OCI-LY1 (cell line): ENCODE measurements at regions not wholly inside any gene's neighbourhood (a gene's known extent, or its start where the extent isn't known, plus 50 kb on each side); places are given as distances from the start of the nearest gene placed in this dataset.

Source experiments
- EZH2 ChIP-seq: fragments of 200-600 bp; sonication (generic), shearing (Covaris generic); IDR thresholded peaks from 2 replicates; pipeline ENCODE4 v1.8.0; 2017; ENCODE audit warnings: borderline replicate concordance, mixed run types, mild to moderate bottlenecking, antibody characterized with exemption, low read length, moderate library complexity, mixed read lengths
- TF ChIP-seq, protein P1 (sequence below): fragments of 200-600 bp; sonication (generic), shearing (Covaris generic); IDR thresholded peaks from 2 replicates; pipeline ENCODE4 v1.5.1; 2017; ENCODE audit warnings: mild to moderate bottlenecking, antibody characterized with exemption, low read length, moderate library complexity, mixed read lengths

DNA sequence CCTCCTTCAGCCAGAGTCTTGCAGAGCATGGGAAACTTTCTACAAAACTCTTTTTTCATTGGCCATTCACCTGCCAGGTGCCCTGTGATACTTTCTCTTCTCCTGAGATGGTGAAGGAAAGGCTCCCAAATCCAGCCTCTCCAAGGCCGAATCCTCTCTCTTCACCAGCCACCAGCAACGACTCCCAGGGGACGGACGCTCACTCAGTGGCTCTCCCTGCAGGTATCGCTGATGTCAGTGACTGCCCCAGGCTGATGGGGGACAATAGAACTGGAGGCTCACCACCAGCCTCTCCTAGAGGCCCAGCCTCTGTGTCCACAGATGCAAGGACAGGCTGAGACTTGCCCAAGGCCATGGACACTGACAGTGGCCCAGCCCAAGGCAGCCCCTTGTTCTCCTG, 204.1 kb downstream of the BCL11B start:
- TF ChIP-seq, protein P1, sequence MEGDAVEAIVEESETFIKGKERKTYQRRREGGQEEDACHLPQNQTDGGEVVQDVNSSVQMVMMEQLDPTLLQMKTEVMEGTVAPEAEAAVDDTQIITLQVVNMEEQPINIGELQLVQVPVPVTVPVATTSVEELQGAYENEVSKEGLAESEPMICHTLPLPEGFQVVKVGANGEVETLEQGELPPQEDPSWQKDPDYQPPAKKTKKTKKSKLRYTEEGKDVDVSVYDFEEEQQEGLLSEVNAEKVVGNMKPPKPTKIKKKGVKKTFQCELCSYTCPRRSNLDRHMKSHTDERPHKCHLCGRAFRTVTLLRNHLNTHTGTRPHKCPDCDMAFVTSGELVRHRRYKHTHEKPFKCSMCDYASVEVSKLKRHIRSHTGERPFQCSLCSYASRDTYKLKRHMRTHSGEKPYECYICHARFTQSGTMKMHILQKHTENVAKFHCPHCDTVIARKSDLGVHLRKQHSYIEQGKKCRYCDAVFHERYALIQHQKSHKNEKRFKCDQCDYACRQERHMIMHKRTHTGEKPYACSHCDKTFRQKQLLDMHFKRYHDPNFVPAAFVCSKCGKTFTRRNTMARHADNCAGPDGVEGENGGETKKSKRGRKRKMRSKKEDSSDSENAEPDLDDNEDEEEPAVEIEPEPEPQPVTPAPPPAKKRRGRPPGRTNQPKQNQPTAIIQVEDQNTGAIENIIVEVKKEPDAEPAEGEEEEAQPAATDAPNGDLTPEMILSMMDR, result no peak
- TF ChIP-seq EZH2, result no peak
